HG03066 (cell line): ENCODE measurements at regions not wholly inside any gene's neighbourhood (a gene's known extent, or its start where the extent isn't known, plus 50 kb on each side); places are given as distances from the start of the nearest gene placed in this dataset.

Experiments
- ATAC-seq: cut with Tn5 transposase; IDR thresholded peaks from one replicate; pipeline ENCODE4 v1.9.1; 2021; ENCODE audit warnings: low read depth; ENCODE audit not compliant: unreplicated experiment

DNA sequence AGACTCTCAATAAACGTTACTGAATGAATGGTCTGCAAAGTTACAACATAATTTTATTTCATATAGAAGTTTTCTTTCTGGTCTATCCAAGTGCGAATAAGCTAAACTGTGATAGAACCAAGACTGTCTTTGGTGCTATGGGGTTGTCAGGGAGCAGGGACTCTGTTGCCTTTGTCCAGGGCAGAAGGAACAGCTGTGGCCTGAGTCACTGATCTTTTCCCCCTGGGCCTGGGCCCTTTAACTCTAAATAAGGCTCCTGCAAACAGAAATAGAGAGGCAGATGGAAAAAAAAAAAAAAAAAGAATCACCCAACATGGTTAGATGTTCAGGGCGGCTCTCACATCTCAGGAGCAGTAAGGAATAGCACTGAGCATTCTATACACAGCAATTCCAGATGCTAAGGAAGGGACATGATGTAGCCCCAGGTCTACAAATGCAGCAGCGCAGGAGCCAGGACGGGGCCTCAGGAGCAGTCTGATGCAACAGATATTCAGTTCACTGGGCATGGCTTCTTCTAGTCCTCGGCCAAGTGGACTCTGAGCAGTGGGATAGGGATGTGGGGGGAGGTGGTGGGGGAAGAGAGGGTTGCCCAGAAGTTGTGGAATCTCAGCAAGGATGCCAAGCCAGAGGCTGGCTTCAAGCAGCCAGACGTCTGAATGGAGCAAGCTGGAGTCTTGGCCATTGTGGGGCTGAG lies 247.1 kb upstream of the SIX2 start:
- ATAC-seq, result no peak

DNA sequence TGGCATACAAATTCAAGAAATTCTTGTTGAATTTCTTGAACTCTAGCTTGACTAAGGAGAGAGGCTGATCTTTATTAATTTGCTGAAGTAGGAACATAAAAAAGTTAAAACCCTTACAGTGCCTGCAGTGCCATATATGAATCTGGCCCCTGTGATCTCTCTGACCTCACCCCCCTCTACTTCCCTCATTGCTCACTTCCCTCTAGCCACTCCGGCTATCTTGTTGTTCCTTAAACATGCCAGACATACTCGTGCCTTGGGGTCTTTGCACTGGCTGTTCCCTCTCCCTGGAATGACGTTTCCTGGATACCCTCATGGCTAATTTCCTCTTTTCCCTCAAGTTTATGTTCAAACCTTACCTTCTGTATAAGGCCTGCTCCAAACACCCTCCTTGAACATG lies 246.3 kb upstream of the SIX2 start:
- no peak for ATAC-seq

DNA sequence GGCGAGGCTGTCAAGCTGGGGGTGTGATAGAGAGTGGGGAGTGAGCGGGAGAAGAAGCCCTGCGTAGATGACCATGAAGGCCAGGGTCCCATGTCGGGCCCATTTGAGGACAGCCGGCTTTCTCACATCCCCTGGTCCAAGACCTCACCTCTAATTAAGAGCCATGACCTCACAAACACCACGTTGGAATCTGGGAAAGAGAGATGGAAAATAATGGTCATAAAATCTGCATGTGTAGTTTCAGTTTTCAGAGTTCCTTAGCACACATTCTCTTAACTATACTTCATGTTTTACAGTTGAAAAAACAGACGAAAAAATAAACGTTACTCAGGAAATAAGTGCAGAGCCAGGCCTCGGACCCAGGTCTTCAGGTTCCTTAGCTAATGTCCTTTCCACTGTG lies 244.8 kb upstream of the SIX2 start:
- ATAC-seq, result no peak

DNA sequence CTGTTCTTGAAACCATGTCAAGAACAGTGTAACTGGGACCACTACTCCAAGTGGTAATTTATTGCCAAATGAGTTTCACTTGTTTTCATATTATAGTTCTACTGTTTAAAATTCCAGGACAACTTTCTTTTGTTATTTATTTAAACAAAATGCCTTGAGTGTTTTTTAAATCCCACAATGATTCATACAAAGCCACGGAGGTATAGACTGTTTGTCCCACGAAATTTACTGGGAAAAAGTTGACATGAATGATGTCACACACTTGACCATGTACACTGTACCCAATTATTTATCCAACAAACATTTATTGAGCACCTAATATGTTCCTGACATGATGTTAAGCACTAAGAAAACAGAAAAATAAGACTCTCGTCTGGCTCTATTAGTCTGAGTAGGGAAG lies 243.9 kb upstream of the SIX2 start:
- ATAC-seq, result no peak

DNA sequence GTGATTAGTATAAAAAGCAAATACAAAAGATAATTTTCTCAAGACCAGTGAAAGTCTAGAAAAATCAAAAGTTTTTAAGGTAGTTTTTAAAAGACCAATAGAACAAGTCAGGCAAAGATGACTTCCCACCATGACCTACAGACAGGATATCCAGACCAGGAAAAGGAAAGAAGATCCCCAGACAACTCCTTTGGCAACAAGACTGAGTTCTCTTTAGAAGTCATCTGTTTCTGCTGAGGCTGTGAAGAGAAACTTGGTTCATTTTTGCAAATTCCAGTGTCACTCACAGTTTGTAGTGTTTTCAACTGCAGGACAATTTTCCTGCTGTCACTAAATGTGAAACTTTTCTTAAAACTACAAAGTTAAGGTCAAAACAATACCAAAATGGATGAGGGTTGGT lies 240.9 kb upstream of the SIX2 start:
- no peak for ATAC-seq

DNA sequence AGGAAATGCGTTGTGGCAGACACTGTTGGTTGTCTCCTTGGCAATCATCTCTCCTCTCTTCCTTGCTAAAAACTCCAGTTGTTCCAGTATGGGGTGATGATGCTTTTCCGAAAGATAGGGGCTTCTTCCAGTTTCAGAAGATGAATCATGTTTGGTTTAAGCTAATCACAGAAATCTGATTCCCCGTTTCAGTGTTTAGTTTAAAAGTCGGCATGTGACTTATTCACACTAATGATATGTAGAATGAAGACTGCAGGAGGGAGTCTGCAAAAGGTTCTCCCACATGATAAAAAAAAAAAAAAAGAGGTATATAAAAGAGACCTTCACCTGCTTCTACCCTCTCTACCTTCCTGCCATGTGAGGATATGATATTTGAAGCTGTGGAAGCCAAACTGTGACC lies 239.0 kb upstream of the SIX2 start:
- ATAC-seq, result no peak

DNA sequence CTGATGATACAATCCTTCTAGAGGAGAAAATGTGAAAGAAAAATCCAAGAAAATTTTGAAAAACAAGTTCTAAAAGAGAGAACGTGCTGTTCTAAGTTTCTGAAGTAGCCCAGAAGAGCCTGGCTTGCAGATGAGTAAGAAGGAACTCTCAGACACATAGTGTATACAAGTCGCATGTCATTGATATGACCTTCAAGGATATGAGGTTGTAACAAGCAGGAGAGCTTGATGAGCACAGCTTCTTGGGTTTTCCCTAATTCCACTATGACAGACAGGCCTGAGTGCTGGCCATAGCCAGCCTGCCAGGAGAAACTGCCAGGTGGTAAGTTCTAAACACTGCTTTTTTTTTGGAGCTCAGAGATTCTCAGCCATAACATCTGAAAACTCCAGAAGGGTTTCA lies 235.7 kb upstream of the SIX2 start:
- ATAC-seq, result no peak

DNA sequence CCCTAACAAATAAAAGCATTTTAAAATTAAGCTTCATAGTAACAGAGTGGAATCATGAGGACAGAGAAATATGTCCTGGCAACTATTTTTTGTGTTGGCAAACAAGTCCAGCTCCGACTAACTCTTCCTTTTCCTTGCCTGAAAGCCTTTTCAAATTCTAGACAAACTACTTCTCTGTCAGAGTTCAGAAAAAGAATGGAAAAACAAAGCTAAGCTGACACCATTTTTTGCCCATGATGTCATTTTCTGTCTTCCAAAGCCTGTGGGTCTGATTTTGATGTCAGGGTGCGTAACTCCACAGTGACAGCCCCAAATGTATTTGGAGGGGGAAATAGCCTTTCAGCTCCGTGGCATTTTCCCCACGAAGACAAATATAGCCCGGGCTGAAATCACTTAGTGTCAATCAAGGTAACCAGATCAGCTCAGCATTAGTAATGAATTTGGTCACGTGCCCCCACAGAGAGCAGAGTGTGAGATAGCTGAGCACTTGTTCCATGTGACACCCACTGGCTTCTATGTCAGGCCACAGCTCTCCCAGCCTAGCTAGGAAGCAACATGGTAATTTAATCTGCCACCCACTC lies 233.0 kb upstream of the SIX2 start:
- no peak for ATAC-seq

DNA sequence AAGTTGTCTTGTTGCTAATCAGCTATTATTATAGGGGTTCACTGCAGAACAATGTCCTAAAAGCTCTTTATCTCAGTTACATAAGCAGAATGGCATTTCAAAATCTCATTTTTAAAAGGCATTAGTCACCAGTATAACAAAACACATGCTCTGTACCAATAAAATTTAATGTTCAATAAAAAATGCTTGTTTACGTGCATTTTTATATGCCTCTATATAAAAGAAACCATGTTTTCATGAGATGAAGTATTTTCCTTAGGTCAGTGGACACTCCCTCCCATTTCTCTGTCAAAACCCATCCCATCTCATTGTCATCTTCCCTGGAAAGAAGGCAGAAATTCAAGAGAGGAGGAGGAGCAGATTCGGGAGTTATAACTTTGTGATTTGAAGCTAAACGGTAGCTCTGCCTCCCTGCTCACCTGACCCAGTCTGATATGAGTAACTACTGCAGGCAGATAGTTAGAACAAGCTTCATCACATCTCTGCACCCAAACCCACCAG lies 231.9 kb upstream of the SIX2 start:
- no peak for ATAC-seq

DNA sequence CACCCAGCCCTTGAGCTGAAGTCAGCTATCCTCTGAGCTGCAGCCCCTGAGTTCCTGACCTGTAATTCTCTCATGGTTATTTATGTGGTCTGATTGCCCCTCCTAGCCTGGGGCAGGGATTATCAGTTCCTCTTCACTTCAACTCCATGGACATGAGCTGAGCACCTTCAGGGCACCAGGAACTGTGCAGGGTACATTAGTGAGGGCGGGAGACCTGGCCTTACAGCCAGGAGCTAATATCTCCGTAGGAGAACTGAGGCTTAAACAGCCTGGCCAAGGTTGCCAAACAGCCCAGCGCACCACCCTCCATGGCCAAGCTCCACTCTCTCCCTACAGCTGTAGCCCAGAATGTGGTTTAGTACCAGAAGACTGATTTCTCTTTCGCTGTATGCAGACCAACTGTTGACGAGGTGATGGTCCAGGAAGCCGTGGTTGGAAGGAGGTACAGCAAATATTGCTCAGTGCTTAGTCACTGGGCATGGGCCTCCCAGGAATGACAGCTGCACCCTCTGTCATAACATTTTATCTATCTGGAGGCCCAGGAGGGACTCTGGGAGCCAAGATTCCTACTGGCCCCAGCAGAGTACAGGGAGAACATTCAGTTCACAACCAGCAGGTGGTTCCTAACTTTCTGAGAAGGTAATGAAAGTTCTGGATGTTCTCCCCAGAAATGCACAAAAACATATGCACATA lies 228.7 kb upstream of the SIX2 start:
- ATAC-seq, result no peak

DNA sequence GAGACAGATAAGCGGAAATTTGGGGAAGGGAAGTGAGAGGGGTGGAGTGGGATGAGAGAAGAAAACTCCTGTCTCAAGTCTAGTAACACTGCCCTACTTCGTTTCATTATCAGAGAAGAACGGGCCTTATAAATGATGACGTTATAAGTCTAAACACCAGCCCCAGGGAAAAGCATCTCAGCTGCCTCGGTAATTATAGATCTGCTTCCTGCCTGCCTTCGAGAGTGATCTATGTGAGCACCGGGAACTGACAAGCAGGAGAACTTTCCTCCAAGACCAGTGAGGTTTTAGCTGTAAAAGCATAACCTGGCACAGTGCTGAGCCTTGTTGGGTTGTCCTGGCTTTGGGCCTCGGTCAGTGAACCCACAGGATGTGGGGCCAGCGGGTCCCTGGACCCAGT lies 227.9 kb upstream of the SIX2 start:
- no peak for ATAC-seq

DNA sequence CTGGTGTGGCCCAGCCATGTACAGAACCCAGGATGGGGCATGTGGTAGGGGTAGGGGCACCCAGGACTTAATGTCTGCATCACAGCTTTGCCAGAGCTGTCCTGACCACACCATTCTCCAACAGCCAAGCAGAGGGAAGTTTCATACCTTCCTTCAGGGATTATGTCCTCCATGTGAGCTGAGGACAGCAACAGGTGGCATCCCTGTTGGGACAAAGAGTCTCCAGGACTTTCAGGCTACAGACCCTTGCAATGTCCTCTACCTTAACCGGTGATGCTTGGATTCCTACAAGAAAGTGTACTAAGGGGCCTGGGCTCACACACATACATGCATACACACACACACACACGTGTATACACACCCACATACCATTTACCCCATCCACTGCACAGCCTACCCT lies 227.0 kb upstream of the SIX2 start:
- no peak for ATAC-seq

DNA sequence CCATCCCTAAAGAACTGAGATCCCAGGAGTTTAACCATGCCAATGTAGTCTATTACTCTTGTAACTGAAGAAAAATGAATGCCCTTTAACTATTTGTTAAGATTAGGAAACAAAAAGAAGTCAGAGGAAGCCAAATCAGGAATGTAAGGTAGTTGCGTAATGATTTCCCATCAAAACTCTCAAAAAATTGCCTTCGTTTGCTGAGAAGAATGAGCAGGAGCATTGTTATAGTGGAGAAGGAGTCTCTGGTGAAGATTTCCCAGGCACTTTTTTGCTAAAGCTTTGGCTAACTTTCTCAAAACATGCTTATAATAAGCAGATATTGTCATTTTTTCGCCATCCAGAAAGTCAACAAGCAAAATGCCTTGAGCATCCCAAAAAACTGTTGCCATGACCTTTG lies 224.0 kb upstream of the SIX2 start:
- no peak for ATAC-seq

DNA sequence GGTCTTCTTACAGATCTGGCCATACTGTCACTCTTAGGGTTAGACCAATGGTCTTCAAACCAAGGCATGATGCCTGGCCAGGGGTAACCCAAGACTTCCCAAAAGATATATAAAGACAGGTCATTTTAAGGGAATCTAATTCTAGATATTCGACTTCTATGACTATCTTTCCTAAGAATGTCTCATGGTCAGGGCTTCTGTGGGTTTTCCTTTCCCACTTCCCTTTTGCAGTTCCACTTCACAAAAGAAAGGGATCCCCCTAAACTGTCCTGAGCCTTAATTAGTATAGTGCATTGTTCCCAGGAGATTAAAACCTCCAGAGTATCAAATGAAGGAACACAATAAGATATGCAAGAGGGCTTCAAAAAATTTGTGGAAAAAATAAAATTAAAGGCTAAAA lies 223.6 kb upstream of the SIX2 start:
- no peak for ATAC-seq

DNA sequence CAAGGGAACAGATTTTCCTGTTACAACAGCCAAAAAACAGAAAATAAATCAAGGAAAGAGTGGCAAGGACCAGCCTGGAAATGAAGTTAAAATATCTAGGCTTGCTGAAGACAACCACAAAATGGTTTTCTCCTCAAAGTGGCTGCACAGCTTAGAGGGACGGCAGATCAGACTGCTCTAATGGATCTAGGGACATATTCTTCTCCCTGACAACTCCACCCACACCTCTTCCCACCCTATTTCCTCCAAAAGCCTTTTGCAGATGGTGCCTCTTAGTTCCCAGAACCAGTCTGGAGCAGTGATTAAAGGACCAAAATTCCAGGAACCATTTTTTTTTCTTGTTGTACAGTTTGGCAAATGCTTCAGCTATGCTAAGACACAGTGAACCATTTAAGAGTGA lies 220.2 kb upstream of the SIX2 start:
- no peak for ATAC-seq

DNA sequence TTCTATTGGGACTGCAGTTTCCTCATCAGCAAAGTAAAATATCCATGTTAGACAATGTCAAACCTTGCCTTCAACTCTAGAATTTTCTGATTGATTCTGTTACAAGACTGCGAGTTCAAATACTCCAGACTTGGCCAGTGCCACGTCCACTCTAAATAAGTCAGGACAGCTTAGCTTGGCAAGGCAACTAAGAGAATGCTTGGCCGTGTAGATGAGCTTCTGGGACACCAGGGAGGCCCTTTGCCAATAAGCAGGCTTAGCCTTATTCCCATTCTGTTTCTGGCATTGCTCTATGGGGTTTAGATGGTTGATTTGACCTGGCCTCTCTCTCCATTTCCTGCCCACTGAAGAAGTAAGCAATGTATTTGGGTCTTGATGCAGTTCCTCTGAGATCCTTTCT lies 218.1 kb upstream of the SIX2 start:
- no peak for ATAC-seq

DNA sequence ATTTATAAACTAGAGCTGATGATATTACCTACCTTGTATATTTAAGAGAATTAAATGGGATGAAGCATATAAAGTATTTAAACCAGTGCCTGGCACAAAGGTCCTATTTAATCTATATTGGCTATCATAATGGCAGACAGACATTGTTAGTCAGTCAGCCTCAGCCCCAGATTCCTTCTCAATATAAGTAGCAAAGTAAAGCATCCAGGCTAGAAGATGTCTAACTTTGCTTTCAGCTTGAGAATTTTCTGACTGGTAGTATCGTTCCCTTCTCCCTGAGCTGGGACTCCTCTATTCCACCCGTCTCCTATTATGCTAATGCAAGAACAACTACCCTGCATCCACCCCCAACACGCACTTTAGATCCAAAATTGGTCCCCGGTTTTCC lies 215.7 kb upstream of the SIX2 start:
- no peak for ATAC-seq

DNA sequence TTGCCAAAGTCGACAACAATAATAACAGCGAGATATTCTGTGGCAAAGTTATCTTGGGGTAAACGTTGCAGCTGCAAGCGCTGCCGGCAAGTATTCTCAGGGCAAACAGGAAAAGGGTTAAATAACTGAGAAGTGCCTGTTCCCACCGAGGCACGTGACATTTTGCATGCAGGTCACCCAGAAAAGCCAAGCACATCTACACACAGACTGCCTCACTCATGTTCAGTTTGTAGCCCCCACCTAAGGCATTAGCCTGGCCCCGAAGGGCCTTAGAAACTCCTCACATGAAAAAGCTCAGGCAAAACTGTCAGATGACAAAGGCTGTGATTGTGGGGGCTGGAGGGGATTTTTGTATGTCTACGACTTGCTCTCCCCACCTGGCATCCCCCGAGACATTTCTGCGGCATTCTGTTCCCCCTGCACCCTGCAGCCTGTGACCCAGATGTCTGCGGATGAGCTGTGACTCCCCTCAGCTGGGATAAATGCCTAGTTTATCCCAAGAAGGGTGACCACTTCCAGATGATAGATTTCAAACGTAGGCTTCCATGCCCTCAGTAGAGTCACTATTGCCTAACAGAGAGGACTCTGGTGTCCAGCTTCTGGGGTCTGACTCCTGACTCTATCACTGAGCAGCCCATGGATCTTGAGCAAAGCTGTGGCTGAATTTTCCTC lies 215.2 kb upstream of the SIX2 start:
- ATAC-seq, result no peak

DNA sequence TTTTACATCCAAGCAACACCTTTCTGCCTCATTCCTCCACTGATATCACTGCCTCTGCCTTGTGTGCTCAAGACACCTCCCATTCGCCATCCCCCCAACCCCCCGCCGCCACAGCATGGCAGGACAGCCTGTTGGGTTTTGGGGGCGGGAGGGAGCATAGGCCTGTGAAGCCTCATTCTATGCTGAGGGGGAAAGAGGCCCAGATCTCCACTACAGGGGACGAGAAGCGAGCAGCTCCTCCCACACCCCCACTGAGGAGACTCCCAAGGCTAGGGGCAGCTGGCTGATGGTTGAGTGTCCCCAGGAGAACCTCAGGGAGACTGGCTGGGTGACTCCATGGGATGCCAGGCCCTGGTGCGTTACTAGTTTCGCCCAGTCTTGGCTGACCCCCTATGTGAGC lies 214.3 kb upstream of the SIX2 start:
- ATAC-seq, result no peak

DNA sequence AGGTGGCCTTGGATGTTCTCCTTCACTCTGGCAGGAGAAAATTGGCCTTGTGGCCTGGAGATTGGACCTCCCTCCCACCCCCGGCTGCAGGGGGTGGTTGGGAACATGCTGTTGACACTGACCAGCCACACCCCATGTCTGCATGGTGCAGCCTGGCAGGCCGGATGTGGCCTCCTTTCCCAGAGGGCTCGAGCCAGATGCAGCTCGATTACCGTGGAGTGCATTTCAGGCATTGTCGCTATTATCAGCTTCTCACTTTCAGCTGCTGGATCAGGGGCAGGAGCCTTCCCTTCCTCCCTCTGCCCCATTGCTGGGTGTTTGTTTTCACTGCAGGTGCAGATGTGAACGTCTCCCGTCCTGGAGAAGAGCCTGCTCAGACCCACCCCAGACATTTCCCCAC lies 211.0 kb upstream of the SIX2 start:
- no peak for ATAC-seq

DNA sequence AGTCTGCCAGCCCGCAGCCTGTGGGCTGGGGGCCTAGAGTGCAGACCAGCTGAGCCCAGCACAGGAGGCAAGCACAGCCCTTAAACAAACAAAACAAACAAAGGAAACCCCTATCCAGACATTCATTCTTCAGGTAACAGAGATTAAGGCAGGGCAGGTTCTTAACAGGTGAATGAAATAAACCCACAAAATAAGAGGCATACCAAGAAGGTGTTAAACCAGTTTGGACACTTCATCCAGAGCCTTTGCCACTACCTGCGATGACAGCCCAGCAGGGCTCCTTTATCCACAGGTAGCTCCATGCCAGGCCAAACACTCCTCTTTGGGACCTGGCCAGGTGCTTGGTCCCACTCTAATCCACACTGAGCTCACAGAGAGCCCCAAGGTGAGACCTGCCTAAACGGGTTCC lies 209.7 kb upstream of the SIX2 start:
- ATAC-seq, result no peak

DNA sequence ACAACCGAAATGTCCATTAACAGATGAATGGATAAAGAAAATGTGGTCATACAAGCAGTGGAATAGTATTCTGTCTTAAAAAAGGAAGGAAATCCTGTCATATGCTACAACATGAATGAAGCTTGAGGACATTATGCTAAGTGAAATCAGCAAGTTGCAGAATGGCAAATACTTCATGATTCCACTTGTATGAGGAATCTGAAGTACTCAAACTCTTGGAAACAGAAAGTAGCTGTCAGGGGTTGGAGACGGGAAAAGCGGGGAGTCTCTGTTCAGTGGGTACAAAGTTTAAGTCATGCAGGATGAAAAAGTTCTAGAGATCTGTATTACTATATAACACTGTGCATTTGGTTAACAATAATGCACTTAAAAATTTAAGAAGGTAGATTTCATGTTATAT lies 209.0 kb upstream of the SIX2 start:
- no peak for ATAC-seq
